GM12872 (cell line): ENCODE measurements at regions not wholly inside any gene's neighbourhood (a gene's known extent, or its start where the extent isn't known, plus 50 kb on each side); places are given as distances from the start of the nearest gene placed in this dataset.

Experiments used
- CTCF ChIP-seq: IDR thresholded peaks from 3 replicates; pipeline ENCODE4 v1.5.1; 2011; ENCODE audit warnings: low read depth, mild to moderate bottlenecking, low read length, moderate library complexity; ENCODE audit not compliant: insufficient read depth

- TF ChIP-seq CTCF = no peak
Observed at GRCh38 chr2:56580242-56580641, 396.5 kb downstream of the CCDC85A start.

DNA sequence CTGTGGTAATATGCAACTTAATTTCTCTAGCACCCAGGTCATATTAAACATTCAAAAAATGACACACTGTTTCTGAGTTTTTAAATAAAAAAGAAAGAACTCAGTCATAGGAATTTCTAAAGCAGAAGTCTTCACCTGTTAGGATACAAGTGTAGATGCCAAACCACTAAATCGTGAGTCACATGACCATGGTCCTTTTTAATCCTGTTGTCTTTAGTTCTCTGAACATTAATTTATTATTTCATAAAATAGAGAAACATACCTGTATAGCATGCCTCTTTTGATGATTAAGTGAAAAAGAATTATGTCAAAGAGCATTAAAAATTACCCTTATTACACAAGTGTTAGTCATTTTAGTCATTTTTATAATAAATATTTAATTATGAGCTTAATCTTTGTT, 398.8 kb downstream of the CCDC85A start:
- TF ChIP-seq CTCF = no peak

DNA sequence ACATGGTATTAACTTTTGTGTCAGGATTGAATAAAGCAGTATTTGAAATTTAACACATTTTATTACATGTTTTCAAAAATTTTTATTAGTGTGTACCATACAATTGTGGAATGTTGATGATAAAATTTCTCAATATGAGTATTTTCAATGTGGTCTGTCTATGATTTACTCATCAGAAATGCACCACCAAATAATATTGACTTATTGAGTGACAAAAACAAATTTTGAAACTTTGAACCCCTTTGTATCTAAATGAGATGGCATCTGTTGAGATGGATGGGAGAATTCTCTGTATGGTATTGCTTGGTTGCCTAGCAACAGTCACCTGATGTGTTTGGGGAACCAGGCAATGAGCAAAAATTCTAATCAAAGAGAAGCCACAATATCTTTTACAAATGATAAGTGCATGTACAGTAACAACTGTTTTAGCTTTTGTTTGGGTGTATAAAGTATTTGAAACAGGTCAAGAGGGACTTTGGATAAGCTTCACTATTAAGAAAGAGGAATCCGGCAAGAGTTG, 400.1 kb downstream of the CCDC85A start:
- TF ChIP-seq CTCF = no peak

DNA sequence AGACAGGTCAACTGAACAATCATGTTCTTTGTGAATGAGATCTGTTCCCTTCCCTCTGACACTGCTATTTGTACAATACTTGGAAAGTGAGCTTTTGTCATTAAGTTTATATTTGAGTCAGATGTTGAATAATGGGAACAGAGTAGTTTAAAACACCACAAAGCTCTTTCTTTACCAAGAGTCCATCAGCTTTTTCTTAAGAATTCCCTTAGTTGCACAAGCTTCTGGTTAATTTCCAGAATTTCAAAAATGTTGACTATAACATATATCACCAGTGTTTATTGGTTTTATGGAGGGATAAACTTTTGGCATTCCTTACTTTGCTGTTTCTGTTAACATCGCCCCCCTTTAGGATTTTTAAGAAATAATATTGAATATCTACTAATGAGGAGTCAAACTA, 403.7 kb downstream of the CCDC85A start:
- no peak for TF ChIP-seq CTCF

DNA sequence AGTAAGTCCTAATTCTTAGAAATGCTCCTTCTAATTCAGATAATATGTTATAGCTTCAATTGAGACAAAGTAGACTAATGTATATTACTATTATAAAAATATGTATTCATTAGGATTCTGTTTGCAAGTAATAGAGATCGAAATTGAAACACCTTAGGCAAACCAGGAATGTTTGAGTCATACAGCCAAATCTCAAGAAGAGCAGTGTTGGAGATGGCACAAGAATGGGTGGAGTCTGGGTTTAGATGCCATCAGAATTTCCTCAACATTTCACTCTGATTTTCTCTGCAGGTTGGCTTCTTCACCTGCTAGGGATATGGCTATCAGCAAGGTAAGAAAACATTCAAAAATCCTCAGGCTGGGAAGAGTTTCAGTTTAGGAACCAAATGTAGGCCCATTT, 405.4 kb downstream of the CCDC85A start:
- no peak for TF ChIP-seq CTCF

- TF ChIP-seq CTCF = no peak
Observed at GRCh38 chr2:56589835-56590234, 406.0 kb downstream of the CCDC85A start.

DNA sequence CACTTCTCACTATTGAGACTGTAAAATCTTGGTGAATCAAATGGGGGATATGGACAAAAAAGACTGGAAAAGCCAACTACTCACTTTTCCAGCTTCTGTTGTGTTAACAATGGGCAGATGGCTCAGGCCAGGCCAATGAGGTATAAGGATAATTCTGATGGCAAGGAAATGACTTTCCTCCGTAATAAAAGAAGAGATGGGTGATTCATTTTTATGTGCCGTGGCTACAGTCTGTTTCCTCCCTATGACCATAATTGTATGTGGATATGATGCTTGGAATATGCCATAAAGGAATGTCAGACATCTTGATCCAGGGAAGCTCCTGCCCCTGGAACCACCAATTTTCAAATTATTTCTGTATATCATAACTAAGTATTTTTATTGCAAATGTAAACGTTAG, 406.8 kb downstream of the CCDC85A start:
- TF ChIP-seq CTCF = no peak

- TF ChIP-seq CTCF = no peak
Observed at GRCh38 chr2:56613254-56613653, 429.5 kb downstream of the CCDC85A start.
